Vagina (tissue), 2 donors: ENCODE measurements at regions not wholly inside any gene's neighbourhood (a gene's known extent, or its start where the extent isn't known, plus 50 kb on each side); places are given as distances from the start of the nearest gene placed in this dataset.

Source experiments
- DNase-seq, 2 donors: peaks; one replicate each; pipeline ENCODE4 v3.0.0-alpha.2; 2017; ENCODE audit errors: extremely low spot score in 2 of 2
- H3K27ac ChIP-seq: fragments of 200-600 bp; sonication (generic); one replicate; pipeline ENCODE4 v1.5.1; 2019
- H3K27me3 ChIP-seq: fragments of 200-600 bp; sonication (generic); one replicate; pipeline ENCODE4 v1.5.1; 2019
- H3K36me3 ChIP-seq, 2 donors: fragments of 200-600 bp; sonication (generic); one replicate each; pipeline ENCODE4 v1.5.1; 2017 to 2019
- H3K4me1 ChIP-seq: fragments of 200-600 bp; sonication (generic); one replicate; pipeline ENCODE4 v1.5.1; 2019
- H3K4me3 ChIP-seq, 2 donors: fragments of 200-600 bp; sonication (generic); 1 replicate in 1 of 2; 2 replicates in 1 of 2; pipeline ENCODE4 v1.5.1; 2016 to 2019
- H3K9me3 ChIP-seq: fragments of 200-600 bp; sonication (generic); one replicate; pipeline ENCODE4 v1.5.1; 2019
- POLR2A ChIP-seq, 2 donors: fragments of 450-650 bp; IDR thresholded peaks; one replicate each; pipeline ENCODE4 v1.6.1; 2017; ENCODE audit warnings: antibody characterized with exemption in 2 of 2, mild to moderate bottlenecking in 2 of 2, moderate library complexity in 2 of 2
- POLR2AphosphoS5 ChIP-seq, 2 donors: sonication (generic); formaldehyde crosslinking; IDR thresholded peaks; one replicate each; pipeline ENCODE4 v1.9.0; 2017; ENCODE audit warnings: antibody characterized with exemption in 2 of 2, mild to moderate bottlenecking in 2 of 2, low read depth in 1 of 2; ENCODE audit not compliant: insufficient read depth in 1 of 2
- intact Hi-C: fragments of 100-400 bp; cut with DNase I; formaldehyde crosslinking; loops from one replicate; pipeline ENCODE4 v1.15.1; 2023
- TF ChIP-seq, protein P1 (sequence below), 3 experiments: fragments of 450-650 bp in 2 of 3; fragments of 200-600 bp in 1 of 3; sonication (generic) in 1 of 3; IDR thresholded peaks; one replicate each; pipeline ENCODE4 v1.5.1; 2017 to 2019; ENCODE audit warnings: antibody characterized with exemption in 3 of 3, mild to moderate bottlenecking in 2 of 3, moderate library complexity in 2 of 3

DNA sequence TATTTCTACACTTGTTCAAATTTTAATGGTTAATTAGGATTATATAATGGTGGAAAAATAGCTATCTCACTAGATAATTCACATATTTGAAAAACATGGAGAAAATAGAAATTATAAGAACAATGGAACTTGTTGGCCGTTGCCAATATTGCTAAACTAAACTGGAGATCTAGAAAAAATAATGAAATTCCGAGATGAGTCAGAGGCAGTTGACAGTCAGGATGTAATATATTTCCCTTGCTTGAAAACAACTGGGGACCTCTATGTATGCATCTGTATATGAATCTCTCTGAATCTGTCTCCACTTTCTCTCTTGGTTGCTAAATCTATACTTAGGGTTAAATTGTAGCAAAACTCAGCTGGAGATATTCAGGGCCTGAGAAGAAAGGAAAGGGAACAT is 1108.2 kb upstream of the GJE1 start:
- Histone ChIP-seq H3K27ac (no peak overlapping the region), H3K4me1 (no peaks in the 10 kb centered on the region), H3K4me3 (no peak overlapping the region), H3K27me3 (no peaks in the 10 kb centered on the region), H3K9me3 (no peaks in the 10 kb centered on the region), H3K36me3 (no peaks in the 10 kb centered on the region)
- TF ChIP-seq, protein P1, sequence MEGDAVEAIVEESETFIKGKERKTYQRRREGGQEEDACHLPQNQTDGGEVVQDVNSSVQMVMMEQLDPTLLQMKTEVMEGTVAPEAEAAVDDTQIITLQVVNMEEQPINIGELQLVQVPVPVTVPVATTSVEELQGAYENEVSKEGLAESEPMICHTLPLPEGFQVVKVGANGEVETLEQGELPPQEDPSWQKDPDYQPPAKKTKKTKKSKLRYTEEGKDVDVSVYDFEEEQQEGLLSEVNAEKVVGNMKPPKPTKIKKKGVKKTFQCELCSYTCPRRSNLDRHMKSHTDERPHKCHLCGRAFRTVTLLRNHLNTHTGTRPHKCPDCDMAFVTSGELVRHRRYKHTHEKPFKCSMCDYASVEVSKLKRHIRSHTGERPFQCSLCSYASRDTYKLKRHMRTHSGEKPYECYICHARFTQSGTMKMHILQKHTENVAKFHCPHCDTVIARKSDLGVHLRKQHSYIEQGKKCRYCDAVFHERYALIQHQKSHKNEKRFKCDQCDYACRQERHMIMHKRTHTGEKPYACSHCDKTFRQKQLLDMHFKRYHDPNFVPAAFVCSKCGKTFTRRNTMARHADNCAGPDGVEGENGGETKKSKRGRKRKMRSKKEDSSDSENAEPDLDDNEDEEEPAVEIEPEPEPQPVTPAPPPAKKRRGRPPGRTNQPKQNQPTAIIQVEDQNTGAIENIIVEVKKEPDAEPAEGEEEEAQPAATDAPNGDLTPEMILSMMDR (IDR thresholded peaks at IDR 0.05), result no peak
- TF ChIP-seq POLR2AphosphoS5 (IDR thresholded peaks at IDR 0.05; ENCODE audit: insufficient read depth in 1 of 2, low read depth in 1 of 2) (no peak), POLR2A (IDR thresholded peaks at IDR 0.05) (no peak)
- no peak for DNase-seq
- intact Hi-C loops, result no loop called here

DNA sequence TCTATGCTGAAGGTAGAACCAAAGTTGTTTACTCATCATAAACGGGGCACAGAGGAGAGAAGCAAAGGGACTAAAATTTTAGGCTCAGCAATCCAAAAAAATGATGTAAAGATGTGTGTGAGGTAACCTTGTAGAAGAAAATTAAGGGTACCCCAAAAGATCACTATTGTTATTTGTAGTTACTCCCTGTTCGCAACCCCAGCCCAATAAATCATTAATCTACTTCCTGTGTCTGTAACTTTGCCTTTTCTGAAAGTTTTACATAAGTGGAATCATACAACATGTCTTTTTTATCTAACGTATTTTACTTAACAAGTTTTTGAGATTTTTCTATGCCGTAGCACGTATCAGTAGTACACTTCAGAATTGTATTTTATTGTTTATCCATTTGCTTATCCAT is 1114.8 kb upstream of the GJE1 start:
- H3K4me3 ChIP-seq, result no peak overlapping the region
- no peak for DNase-seq
- TF ChIP-seq, protein P1 (IDR thresholded peaks at IDR 0.05), result no peak
- H3K27me3 ChIP-seq, result no peaks in the 10 kb centered on the region
- intact Hi-C loops, result no loop called here
- H3K4me1 ChIP-seq, result no peaks in the 10 kb centered on the region
- H3K27ac ChIP-seq, result no peak overlapping the region
- H3K36me3 ChIP-seq, result no peaks in the 10 kb centered on the region
- H3K9me3 ChIP-seq, result no peaks in the 10 kb centered on the region

DNA sequence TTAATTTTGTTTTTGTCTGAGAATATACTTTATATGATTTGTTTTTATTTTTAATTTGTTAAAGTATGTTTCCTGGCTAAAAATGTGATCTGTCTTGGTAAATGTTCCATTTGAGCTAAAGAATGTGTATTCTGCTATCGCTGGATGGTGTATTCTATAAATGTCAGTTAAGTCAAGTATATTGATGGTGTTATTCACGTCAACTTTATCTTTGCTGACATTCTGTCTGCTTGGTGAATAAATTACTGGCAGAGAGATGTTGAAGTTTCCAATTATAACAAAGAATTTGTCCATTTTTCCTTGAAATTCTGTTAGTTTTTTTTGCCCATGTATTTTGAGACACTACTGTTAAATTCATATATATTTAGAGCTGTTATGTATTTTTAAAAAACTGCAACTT is 1131.8 kb upstream of the GJE1 start:
- H3K4me1 ChIP-seq, result no peaks in the 10 kb centered on the region
- no peaks in the 10 kb centered on the region for H3K36me3 ChIP-seq
- intact Hi-C loops, result no loop called here
- H3K4me3 ChIP-seq, result no peak overlapping the region
- no peak overlapping the region for H3K27ac ChIP-seq
- TF ChIP-seq, protein P1 (IDR thresholded peaks at IDR 0.05), result no peak
- TF ChIP-seq POLR2A (IDR thresholded peaks at IDR 0.05), result no peak
- no peak for TF ChIP-seq POLR2AphosphoS5 (IDR thresholded peaks at IDR 0.05; ENCODE audit: insufficient read depth in 1 of 2, low read depth in 1 of 2)
- no peaks in the 10 kb centered on the region for H3K27me3 ChIP-seq
- DNase-seq, result no peak
- no peaks in the 10 kb centered on the region for H3K9me3 ChIP-seq

DNA sequence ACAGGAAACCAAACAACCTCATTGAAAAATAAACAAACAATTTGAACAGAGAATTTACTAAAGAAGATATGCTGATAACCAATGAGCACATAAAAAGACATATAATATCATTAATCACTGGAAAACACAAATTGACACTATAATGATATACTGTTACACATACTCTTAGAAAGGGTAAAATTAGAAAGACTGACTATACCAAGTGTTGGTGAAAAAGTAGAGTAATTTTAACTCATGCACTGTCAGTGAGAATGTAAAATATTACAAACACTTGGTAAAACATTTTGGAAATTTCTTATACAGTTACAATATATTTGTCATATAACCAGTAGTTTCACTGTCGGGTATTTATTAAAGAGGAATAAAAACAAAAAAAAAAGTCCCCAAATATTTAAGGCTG is 1139.2 kb upstream of the GJE1 start:
- Histone ChIP-seq H3K36me3 (no peaks in the 10 kb centered on the region), H3K4me3 (no peak overlapping the region)

DNA sequence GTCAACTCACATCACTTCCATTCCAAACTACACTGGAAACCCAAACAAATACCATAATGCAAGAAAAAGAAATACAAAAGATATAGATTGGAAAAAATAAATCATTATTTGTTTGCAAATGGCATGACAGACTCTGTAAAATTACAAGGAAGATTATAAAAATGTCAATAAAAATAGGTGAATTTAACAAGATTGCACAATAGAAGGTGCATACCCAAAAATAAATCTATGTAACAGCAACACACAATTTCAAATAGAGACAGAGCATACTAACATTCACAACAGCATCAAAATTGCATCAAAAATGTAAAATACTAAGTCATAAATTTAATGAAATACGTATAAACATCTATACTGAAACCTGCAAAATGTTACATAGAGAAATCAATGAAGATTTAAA is 1140.0 kb upstream of the GJE1 start:
- Histone ChIP-seq H3K36me3 (no peaks in the 10 kb centered on the region), H3K4me1 (no peaks in the 10 kb centered on the region), H3K27ac (no peak overlapping the region), H3K4me3 (no peak overlapping the region), H3K27me3 (no peaks in the 10 kb centered on the region), H3K9me3 (no peaks in the 10 kb centered on the region)
- intact Hi-C loops, result no loop called here
- TF ChIP-seq, protein P1 (IDR thresholded peaks at IDR 0.05), result no peak
- TF ChIP-seq POLR2AphosphoS5 (IDR thresholded peaks at IDR 0.05; ENCODE audit: insufficient read depth in 1 of 2, low read depth in 1 of 2) (no peak), POLR2A (IDR thresholded peaks at IDR 0.05) (no peak)
- DNase-seq, result no peak

More for the DNA sequence above, 1139.2 kb upstream of the GJE1 start:
- TF ChIP-seq POLR2A (IDR thresholded peaks at IDR 0.05), result no peak
- no peak overlapping the region for H3K27ac ChIP-seq
- intact Hi-C loops, result no loop called here
- no peaks in the 10 kb centered on the region for H3K9me3 ChIP-seq
- no peaks in the 10 kb centered on the region for H3K27me3 ChIP-seq
- DNase-seq, result no peak
- no peaks in the 10 kb centered on the region for H3K4me1 ChIP-seq

DNA sequence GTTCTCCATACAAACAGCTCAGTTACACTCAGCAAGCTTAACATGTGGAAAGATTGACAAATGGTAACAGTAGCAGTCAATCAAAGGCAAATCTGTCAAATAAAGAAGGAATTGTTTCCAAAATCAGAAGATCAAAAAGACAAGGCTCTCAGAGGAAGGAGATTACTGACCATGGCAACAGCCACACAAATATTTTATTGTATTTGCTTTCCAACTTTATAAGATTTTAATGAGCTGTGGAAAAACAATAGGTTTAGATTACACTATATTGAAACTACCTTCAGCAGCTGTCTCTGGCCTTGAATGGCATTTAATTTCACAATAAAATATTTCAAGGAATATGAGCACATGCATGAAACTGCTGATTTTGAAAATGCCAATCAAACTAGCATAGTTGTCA is 1143.9 kb upstream of the GJE1 start:
- no peaks in the 10 kb centered on the region for H3K9me3 ChIP-seq
- H3K4me1 ChIP-seq, result no peaks in the 10 kb centered on the region
- no peak overlapping the region for H3K4me3 ChIP-seq
- no peaks in the 10 kb centered on the region for H3K27me3 ChIP-seq
- TF ChIP-seq, protein P1 (IDR thresholded peaks at IDR 0.05), result no peak
- no peak for TF ChIP-seq POLR2AphosphoS5 (IDR thresholded peaks at IDR 0.05; ENCODE audit: insufficient read depth in 1 of 2, low read depth in 1 of 2)
- TF ChIP-seq POLR2A (IDR thresholded peaks at IDR 0.05), result no peak
- no peak overlapping the region for H3K27ac ChIP-seq
- intact Hi-C loops, result no loop called here
- no peaks in the 10 kb centered on the region for H3K36me3 ChIP-seq
- DNase-seq, result no peak
